ENCODE measurements at regions not wholly inside any gene's neighbourhood (a gene's known extent, or its start where the extent isn't known, plus 50 kb on each side); places are given as distances from the start of the nearest gene placed in this dataset.

DNA sequence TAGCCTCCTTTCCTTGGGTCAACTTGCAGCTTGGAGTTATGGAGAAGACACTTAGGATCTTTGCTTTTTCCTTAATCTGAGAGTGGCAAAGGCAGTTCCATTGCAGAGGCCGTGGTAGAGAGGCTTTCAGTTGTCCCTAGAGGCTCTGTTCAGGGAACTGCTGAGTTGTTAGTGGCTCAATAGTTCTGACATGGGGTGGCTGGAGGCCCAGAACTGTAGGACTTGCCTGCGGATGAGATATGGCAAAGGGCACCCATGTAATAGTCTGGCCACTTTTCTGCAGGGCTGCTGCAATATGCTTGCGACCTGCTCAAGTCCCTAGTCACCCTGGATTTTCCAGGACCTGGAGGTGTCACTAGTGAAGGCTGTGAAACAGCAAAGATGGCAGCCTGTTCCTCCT lies 99.9 kb downstream of the CLDN1 start:
- Histone ChIP-seq H3K36me3 (no peaks in the 10 kb centered on the region), H3K4me1 (no peaks in the 10 kb centered on the region), H3K4me3 (no peak overlapping the region), H3K27ac (no peak overlapping the region), H3K27me3 (no peaks in the 10 kb centered on the region), H3K9me3 (no peaks in the 10 kb centered on the region)
- no peak for DNase-seq (ENCODE audit: low spot score in 2 of 2)
- TF ChIP-seq, protein P1, sequence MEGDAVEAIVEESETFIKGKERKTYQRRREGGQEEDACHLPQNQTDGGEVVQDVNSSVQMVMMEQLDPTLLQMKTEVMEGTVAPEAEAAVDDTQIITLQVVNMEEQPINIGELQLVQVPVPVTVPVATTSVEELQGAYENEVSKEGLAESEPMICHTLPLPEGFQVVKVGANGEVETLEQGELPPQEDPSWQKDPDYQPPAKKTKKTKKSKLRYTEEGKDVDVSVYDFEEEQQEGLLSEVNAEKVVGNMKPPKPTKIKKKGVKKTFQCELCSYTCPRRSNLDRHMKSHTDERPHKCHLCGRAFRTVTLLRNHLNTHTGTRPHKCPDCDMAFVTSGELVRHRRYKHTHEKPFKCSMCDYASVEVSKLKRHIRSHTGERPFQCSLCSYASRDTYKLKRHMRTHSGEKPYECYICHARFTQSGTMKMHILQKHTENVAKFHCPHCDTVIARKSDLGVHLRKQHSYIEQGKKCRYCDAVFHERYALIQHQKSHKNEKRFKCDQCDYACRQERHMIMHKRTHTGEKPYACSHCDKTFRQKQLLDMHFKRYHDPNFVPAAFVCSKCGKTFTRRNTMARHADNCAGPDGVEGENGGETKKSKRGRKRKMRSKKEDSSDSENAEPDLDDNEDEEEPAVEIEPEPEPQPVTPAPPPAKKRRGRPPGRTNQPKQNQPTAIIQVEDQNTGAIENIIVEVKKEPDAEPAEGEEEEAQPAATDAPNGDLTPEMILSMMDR (IDR thresholded peaks at IDR 0.05): no peak
- intact Hi-C loops (cut with DNase I): no loop called here

DNA sequence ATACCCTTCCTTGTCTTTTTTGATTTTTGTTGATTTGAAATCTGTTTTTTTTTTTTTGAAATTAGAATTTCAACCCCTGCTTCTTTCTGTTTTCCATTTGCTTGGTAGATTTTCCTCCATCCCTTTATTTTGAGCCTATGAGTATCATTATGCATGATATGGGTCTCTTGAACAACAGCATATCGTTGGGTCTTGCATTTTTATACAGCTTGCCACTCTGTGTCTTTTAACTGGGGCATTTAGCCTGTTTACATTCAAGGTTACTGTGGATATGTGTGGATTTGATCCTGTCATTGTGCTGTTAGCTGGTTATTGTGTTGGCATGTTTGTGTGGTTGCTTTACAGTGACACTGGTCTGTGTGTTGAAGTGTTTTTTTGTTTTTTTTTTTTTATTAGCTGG lies 99.7 kb upstream of the P3H2 start:
- intact Hi-C loops (cut with DNase I): no loop called here
- no peak overlapping the region for H3K27ac ChIP-seq
- no peaks in the 10 kb centered on the region for H3K27me3 ChIP-seq
- DNase-seq (ENCODE audit: low spot score in 2 of 2): no peak
- no peaks in the 10 kb centered on the region for H3K9me3 ChIP-seq
- no peaks in the 10 kb centered on the region for H3K36me3 ChIP-seq
- no peak overlapping the region for H3K4me3 ChIP-seq
- TF ChIP-seq, protein P1 (IDR thresholded peaks at IDR 0.05): no peak
- no peaks in the 10 kb centered on the region for H3K4me1 ChIP-seq

DNA sequence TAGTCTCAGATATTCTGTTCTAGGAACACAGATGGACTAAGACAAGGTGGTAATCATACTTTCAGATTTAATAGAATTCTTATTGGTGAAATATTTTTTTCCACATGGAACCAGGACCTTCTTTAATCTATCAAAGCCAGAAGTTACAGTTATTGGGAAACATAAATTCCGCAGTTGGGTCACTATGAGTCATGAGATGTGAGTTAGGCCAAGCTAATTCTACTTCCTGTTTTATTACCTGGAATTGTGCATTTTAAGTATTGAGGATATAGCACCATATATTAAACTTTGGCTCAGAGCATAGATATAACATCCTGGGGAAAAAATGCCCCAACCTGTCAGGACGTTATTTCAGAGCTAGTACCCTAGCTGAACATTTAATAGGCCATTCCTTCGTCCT lies 96.4 kb upstream of the P3H2 start:
- intact Hi-C loops (cut with DNase I): no loop called here
- TF ChIP-seq, protein P1 (IDR thresholded peaks at IDR 0.05): no peak
- H3K36me3 ChIP-seq: no peaks in the 10 kb centered on the region
- no peak overlapping the region for H3K4me3 ChIP-seq
- no peaks in the 10 kb centered on the region for H3K4me1 ChIP-seq
- no peak overlapping the region for H3K27ac ChIP-seq
- H3K9me3 ChIP-seq: no peaks in the 10 kb centered on the region
- DNase-seq (ENCODE audit: low spot score in 2 of 2): no peak
- H3K27me3 ChIP-seq: no peaks in the 10 kb centered on the region

DNA sequence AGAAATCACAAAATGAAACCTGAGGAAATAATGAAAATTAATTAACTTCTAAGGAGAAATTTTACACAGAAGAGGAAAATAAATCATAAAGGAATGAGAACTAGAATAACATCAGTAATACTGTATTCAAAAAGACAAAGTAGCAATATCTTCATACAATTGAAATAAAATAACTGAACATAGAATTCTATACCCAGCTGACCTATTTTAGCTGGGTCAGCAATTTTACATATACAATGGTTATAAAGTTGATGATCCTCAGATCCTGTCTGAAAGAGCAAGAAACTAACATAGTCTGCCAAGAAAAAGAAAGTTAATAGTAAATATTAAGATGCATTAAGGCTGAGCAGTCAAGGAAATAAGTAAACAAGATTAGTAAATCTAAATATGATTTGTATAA lies 93.0 kb upstream of the P3H2 start:
- intact Hi-C loops (cut with DNase I): no loop called here
- Histone ChIP-seq H3K4me3 (no peak overlapping the region), H3K27ac (no peak overlapping the region), H3K4me1 (no peaks in the 10 kb centered on the region), H3K9me3 (no peaks in the 10 kb centered on the region), H3K27me3 (no peaks in the 10 kb centered on the region), H3K36me3 (no peaks in the 10 kb centered on the region)
- TF ChIP-seq, protein P1 (IDR thresholded peaks at IDR 0.05): no peak
- no peak for DNase-seq (ENCODE audit: low spot score in 2 of 2)

DNA sequence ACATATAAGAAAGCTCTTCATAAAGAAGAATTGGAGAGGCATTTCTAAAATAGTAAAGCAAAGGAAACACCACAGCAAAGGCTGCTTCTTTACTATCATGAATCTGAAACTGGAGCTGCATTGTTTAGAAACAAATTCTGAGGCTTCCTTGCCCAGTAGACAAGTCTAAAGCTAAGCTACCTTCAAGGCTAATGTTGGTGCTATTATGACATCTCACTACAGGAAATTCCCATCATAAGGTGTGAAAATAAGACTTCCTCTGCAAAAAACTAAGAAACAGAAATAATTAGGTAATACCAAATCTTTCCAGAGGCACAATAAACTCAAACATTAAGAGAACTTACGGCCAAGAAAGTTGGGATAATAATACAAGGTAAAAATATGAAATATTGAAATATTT lies 89.9 kb upstream of the P3H2 start:
- Histone ChIP-seq H3K9me3 (no peaks in the 10 kb centered on the region), H3K27me3 (no peaks in the 10 kb centered on the region), H3K4me3 (no peak overlapping the region), H3K36me3 (no peaks in the 10 kb centered on the region), H3K27ac (no peak overlapping the region), H3K4me1 (no peaks in the 10 kb centered on the region)
- intact Hi-C loops (cut with DNase I): no loop called here
- TF ChIP-seq, protein P1 (IDR thresholded peaks at IDR 0.05): no peak
- no peak for DNase-seq (ENCODE audit: low spot score in 2 of 2)

DNA sequence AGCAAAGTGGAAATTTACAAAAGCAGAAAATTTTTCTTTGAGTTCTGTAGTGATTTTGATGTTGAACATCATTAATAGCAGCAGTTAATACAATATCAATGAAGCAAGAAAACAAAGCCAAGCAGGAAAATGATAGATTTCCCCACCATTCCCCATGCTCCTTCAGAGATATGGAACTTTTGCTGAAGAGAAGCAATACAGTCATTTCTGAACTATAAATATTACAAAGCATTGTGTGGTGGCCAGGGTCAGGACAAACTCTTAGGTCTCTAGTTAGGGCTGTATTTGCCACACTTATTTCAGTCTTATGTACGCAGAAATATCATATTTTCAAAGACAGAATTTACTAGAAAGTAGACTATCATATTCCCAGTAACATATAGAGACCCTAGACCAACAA lies 88.8 kb upstream of the P3H2 start:
- TF ChIP-seq, protein P1 (IDR thresholded peaks at IDR 0.05): no peak
- no peaks in the 10 kb centered on the region for H3K9me3 ChIP-seq
- intact Hi-C loops (cut with DNase I): no loop called here

More for the DNA sequence above, 88.8 kb upstream of the P3H2 start:
- DNase-seq (ENCODE audit: low spot score in 2 of 2): no peak
- Histone ChIP-seq H3K4me1 (no peaks in the 10 kb centered on the region), H3K27me3 (no peaks in the 10 kb centered on the region), H3K4me3 (no peak overlapping the region), H3K27ac (no peak overlapping the region), H3K36me3 (no peaks in the 10 kb centered on the region)

All from ascending aorta (tissue), 2 donors.